ENCODE measurements at regions not wholly inside any gene's neighbourhood (a gene's known extent, or its start where the extent isn't known, plus 50 kb on each side); places are given as distances from the start of the nearest gene placed in this dataset.

GRCh38 chr1:101704895-101705294 lies 291.8 kb downstream of the OLFM3 start:
- no peak for TF ChIP-seq RAD21 (IDR thresholded peaks at IDR 0.05; ENCODE audit: low read depth)
- no peak for TF ChIP-seq MAX (IDR thresholded peaks at IDR 0.05)
- TF ChIP-seq, protein P1, sequence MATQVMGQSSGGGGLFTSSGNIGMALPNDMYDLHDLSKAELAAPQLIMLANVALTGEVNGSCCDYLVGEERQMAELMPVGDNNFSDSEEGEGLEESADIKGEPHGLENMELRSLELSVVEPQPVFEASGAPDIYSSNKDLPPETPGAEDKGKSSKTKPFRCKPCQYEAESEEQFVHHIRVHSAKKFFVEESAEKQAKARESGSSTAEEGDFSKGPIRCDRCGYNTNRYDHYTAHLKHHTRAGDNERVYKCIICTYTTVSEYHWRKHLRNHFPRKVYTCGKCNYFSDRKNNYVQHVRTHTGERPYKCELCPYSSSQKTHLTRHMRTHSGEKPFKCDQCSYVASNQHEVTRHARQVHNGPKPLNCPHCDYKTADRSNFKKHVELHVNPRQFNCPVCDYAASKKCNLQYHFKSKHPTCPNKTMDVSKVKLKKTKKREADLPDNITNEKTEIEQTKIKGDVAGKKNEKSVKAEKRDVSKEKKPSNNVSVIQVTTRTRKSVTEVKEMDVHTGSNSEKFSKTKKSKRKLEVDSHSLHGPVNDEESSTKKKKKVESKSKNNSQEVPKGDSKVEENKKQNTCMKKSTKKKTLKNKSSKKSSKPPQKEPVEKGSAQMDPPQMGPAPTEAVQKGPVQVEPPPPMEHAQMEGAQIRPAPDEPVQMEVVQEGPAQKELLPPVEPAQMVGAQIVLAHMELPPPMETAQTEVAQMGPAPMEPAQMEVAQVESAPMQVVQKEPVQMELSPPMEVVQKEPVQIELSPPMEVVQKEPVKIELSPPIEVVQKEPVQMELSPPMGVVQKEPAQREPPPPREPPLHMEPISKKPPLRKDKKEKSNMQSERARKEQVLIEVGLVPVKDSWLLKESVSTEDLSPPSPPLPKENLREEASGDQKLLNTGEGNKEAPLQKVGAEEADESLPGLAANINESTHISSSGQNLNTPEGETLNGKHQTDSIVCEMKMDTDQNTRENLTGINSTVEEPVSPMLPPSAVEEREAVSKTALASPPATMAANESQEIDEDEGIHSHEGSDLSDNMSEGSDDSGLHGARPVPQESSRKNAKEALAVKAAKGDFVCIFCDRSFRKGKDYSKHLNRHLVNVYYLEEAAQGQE (IDR thresholded peaks at IDR 0.05; ENCODE audit: low read depth) = no peak
- TF ChIP-seq EP300 (IDR thresholded peaks at IDR 0.05; ENCODE audit: borderline replicate concordance) = no peak
- TF ChIP-seq CEBPB (IDR thresholded peaks at IDR 0.05) = no peak
- TF ChIP-seq FOXM1 (IDR thresholded peaks at IDR 0.05; ENCODE audit: borderline replicate concordance, low read depth) = no peak
- no peak for TF ChIP-seq ZBTB7A (IDR thresholded peaks at IDR 0.05; ENCODE audit: low read depth)
- no peak for TF ChIP-seq USF1 (IDR thresholded peaks at IDR 0.05)
- TF ChIP-seq CREB1 (IDR thresholded peaks at IDR 0.05; ENCODE audit: low read depth) = no peak
- TF ChIP-seq EGR1 (IDR thresholded peaks at IDR 0.05) = no peak

All from Ishikawa (cell line).